CD4-positive, alpha-beta T cell (primary cell): ENCODE measurements at regions not wholly inside any gene's neighbourhood (a gene's known extent, or its start where the extent isn't known, plus 50 kb on each side); places are given as distances from the start of the nearest gene placed in this dataset.
"Not testable (repeated sequence)": the region's sequence is repeated elsewhere in the genome, so short reads cannot be mapped to it uniquely, and the experiment has no call there.

Source experiments
- ATAC-seq: fragments of 200-7000 bp; cut with Tn5 transposase; one replicate; pipeline ENCODE4 v1.10.0; 2022; ENCODE audit warnings: mild to moderate bottlenecking; ENCODE audit not compliant: poor library complexity
- CTCF ChIA-PET: fragments of 350-600 bp; sonication (Branson Sonifier 250); formaldehyde crosslinking; loops from one replicate; lab custom pipeline; 2021; ENCODE audit warnings: antibody characterized with exemption, inconsistent platforms; lab: Charles Lee
- POLR2A ChIA-PET: fragments of 350-600 bp; sonication (Branson Sonifier 250); formaldehyde crosslinking; loops from one replicate; lab custom pipeline; 2021; ENCODE audit warnings: antibody characterized with exemption, inconsistent platforms; lab: Charles Lee
- DNase-seq, 14 experiments: peaks; one replicate each; pipeline ENCODE4 v3.0.0-alpha.2; 2013 to 2020; ENCODE audit warnings: mixed read lengths in 2 of 14
- H3K27ac ChIP-seq, 2 donors: one replicate each; pipeline versions ENCODE4 v1.5.1 to v1.7.0; 2013; ENCODE audit warnings: low read length in 2 of 2, low read depth in 1 of 2, mild to moderate bottlenecking in 1 of 2
- H3K27me3 ChIP-seq, 2 experiments: 1 replicate in 1 of 2; 2 replicates in 1 of 2; pipeline versions ENCODE4 v1.6.1 to v1.7.0; 2013; ENCODE audit warnings: low read length in 2 of 2, control low read depth in 1 of 2, mild to moderate bottlenecking in 1 of 2, moderate library complexity in 1 of 2; ENCODE audit not compliant: insufficient read depth in 2 of 2, control insufficient read depth in 1 of 2
- H3K36me3 ChIP-seq: one replicate; pipeline ENCODE4 v1.6.1; 2013; ENCODE audit warnings: low read length, control low read depth; ENCODE audit not compliant: insufficient read depth
- H3K4me1 ChIP-seq: one replicate; pipeline ENCODE4 v1.6.1; 2013; ENCODE audit warnings: low read length, control low read depth; ENCODE audit not compliant: insufficient read depth
- H3K4me3 ChIP-seq: one replicate; pipeline ENCODE4 v1.5.1; 2013; ENCODE audit warnings: mild to moderate bottlenecking, low read length, moderate library complexity
- H3K9me3 ChIP-seq, 2 experiments: 1 replicate in 1 of 2; 2 replicates in 1 of 2; pipeline versions ENCODE4 v1.6.1 to v1.7.0; 2013; ENCODE audit warnings: low read length in 2 of 2, mild to moderate bottlenecking in 2 of 2, control low read depth in 1 of 2, moderate library complexity in 1 of 2; ENCODE audit not compliant: control insufficient read depth in 1 of 2, insufficient read depth in 1 of 2
- H3K27ac Mint-ChIP-seq: one replicate; pipeline ENCODE4 v1.8.0; 2020; ENCODE audit warnings: mixed read lengths
- H3K27me3 Mint-ChIP-seq: one replicate; pipeline ENCODE4 v1.8.0; 2021; ENCODE audit warnings: mixed read lengths
- H3K36me3 Mint-ChIP-seq: one replicate; pipeline ENCODE4 v1.8.0; 2021; ENCODE audit warnings: low read depth, mixed read lengths
- H3K4me1 Mint-ChIP-seq: one replicate; pipeline ENCODE4 v1.8.0; 2021; ENCODE audit warnings: low read depth, mixed read lengths
- H3K4me3 Mint-ChIP-seq: one replicate; pipeline ENCODE4 v1.8.0; 2020; ENCODE audit warnings: mild to moderate bottlenecking, mixed read lengths
- H3K9me3 Mint-ChIP-seq: one replicate; pipeline ENCODE4 v1.8.0; 2020; ENCODE audit warnings: mixed read lengths
- intact Hi-C, 2 experiments: fragments of 100-400 bp; cut with DNase I in 1 of 2; cut with micrococcal nuclease in 1 of 2; formaldehyde crosslinking; loops; one replicate each; pipeline versions ENCODE4 v1.15.1 to v1.9.0; 2023 to 2025; cut with DNase I, micrococcal nuclease
- TF ChIP-seq, protein P1 (sequence below): fragments of 200-600 bp; IDR thresholded peaks from one replicate; pipeline ENCODE4 v1.8.0; 2022; ENCODE audit warnings: antibody characterized with exemption, mild to moderate bottlenecking

- ChIA-PET CTCF (no interaction called here), POLR2A (no interaction called here)
- Histone ChIP-seq H3K4me1 (peaks cover 10% of the 10 kb centered on the region), H3K4me3 (no peak overlapping the region), H3K36me3 (peaks cover 5% of the 10 kb centered on the region), H3K9me3 (no peaks in the 10 kb centered on the region), H3K27ac (no peak overlapping the region), H3K27me3 (no peaks in the 10 kb centered on the region)
- peaks cover 6% of the 10 kb centered on the region for H3K4me1 Mint-ChIP-seq
- no peak overlapping the region for H3K4me3 Mint-ChIP-seq
- TF ChIP-seq, protein P1, sequence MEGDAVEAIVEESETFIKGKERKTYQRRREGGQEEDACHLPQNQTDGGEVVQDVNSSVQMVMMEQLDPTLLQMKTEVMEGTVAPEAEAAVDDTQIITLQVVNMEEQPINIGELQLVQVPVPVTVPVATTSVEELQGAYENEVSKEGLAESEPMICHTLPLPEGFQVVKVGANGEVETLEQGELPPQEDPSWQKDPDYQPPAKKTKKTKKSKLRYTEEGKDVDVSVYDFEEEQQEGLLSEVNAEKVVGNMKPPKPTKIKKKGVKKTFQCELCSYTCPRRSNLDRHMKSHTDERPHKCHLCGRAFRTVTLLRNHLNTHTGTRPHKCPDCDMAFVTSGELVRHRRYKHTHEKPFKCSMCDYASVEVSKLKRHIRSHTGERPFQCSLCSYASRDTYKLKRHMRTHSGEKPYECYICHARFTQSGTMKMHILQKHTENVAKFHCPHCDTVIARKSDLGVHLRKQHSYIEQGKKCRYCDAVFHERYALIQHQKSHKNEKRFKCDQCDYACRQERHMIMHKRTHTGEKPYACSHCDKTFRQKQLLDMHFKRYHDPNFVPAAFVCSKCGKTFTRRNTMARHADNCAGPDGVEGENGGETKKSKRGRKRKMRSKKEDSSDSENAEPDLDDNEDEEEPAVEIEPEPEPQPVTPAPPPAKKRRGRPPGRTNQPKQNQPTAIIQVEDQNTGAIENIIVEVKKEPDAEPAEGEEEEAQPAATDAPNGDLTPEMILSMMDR, result no peak
- H3K27me3 Mint-ChIP-seq, result no peaks in the 10 kb centered on the region
- intact Hi-C loops, result no loop called here
- no peaks in the 10 kb centered on the region for H3K9me3 Mint-ChIP-seq
- no peaks in the 10 kb centered on the region for H3K36me3 Mint-ChIP-seq
- DNase-seq (no peak), ATAC-seq (no peak)
- no peak overlapping the region for H3K27ac Mint-ChIP-seq
Observed at GRCh38 chr15:30824518-30825195, 79.1 kb upstream of the FAN1 start.

GRCh38 chr15:30827625-30828303 is 76.0 kb upstream of the FAN1 start:
- peaks cover 5% of the 10 kb centered on the region for H3K36me3 ChIP-seq
- Mint-ChIP-seq H3K9me3 (no peaks in the 10 kb centered on the region), H3K4me1 (peaks cover 19% of the 10 kb centered on the region), H3K36me3 (peaks cover 7% of the 10 kb centered on the region), H3K27ac (no peak overlapping the region), H3K4me3 (no peak overlapping the region), H3K27me3 (no peaks in the 10 kb centered on the region)
- H3K4me1 ChIP-seq, result peaks cover 15% of the 10 kb centered on the region
- no peaks in the 10 kb centered on the region for H3K27me3 ChIP-seq
- no peak overlapping the region for H3K27ac ChIP-seq
- no peak for ATAC-seq
- DNase-seq, result no peak
- no peak overlapping the region for H3K4me3 ChIP-seq
- TF ChIP-seq, protein P1, result no peak
- H3K9me3 ChIP-seq, result no peaks in the 10 kb centered on the region
- ChIA-PET CTCF (interaction anchor here (1.0 kb wide), 1 partner anchor 31 kb away, joined by 3 read pairs; no protein-coding TSS in a partner anchor), POLR2A (interaction anchor here (1.1 kb wide), 1 partner anchor 31 kb away, joined by 4 read pairs; no protein-coding TSS in a partner anchor)
- intact Hi-C loops, result no loop called here

- ChIA-PET POLR2A (interaction anchor here (1.1 kb wide), 1 partner anchor 31 kb away, joined by 4 read pairs; no protein-coding TSS in a partner anchor), CTCF (interaction anchor here (1.0 kb wide), 1 partner anchor 31 kb away, joined by 3 read pairs; no protein-coding TSS in a partner anchor)
- H3K27ac ChIP-seq, H3K9me3 ChIP-seq, intact Hi-C loops, H3K9me3 Mint-ChIP-seq, H3K36me3 Mint-ChIP-seq, H3K36me3 ChIP-seq, H3K4me3 Mint-ChIP-seq, H3K27ac Mint-ChIP-seq, H3K27me3 ChIP-seq, H3K27me3 Mint-ChIP-seq, ATAC-seq, H3K4me3 ChIP-seq, DNase-seq: not testable (repeated sequence)
- H3K4me1 Mint-ChIP-seq, result peaks cover 24% of the 10 kb centered on the region
- H3K4me1 ChIP-seq, result peaks cover 20% of the 10 kb centered on the region
Observed at GRCh38 chr15:30828304-30828639, 75.4 kb upstream of the FAN1 start.
